Endothelial cell of umbilical vein (primary cell): ENCODE measurements at regions not wholly inside any gene's neighbourhood (a gene's known extent, or its start where the extent isn't known, plus 50 kb on each side); places are given as distances from the start of the nearest gene placed in this dataset.

Experiments used
- CTCF ChIP-seq, 2 donors: IDR thresholded peaks; 1 replicate in 1 of 2; 2 replicates in 1 of 2; pipeline ENCODE4 v1.5.1; 2011; ENCODE audit warnings: low read length in 2 of 2, mild to moderate bottlenecking in 2 of 2, moderate library complexity in 2 of 2, control low read depth in 1 of 2, inconsistent platforms in 1 of 2, low read depth in 1 of 2; ENCODE audit not compliant: insufficient read depth in 1 of 2; ENCODE audit errors: extremely low read depth in 1 of 2
- EZH2 ChIP-seq: IDR thresholded peaks from 2 replicates; pipeline ENCODE4 v1.6.1; 2012; ENCODE audit warnings: borderline replicate concordance, low read depth, mild to moderate bottlenecking, moderate library complexity, low read length, inconsistent platforms; ENCODE audit not compliant: severe bottlenecking
- MAX ChIP-seq: IDR thresholded peaks from 2 replicates; pipeline ENCODE4 v1.6.1; 2011; ENCODE audit not compliant: insufficient read depth, insufficient read length
- MYC ChIP-seq: IDR thresholded peaks from one replicate; pipeline ENCODE4 v1.6.1; 2011; ENCODE audit warnings: mild to moderate bottlenecking, low read depth, low read length

- TF ChIP-seq CTCF (IDR thresholded peaks at IDR 0.05; ENCODE audit: extremely low read depth in 1 of 2, insufficient read depth in 1 of 2, low read depth in 1 of 2, low read length in 2 of 2) (no peak), EZH2 (no peak), MAX (no peak), MYC (no peak)
These were observed 56.7 kb upstream of the MYRIP start for GRCh38 chr3:39752751-39753150.
